GM18526 (cell line): ENCODE measurements at regions not wholly inside any gene's neighbourhood (a gene's known extent, or its start where the extent isn't known, plus 50 kb on each side); places are given as distances from the start of the nearest gene placed in this dataset.

ENCODE experiments used
- POLR2A ChIP-seq: IDR thresholded peaks from 3 replicates; pipeline ENCODE4 v1.6.1; 2011; ENCODE audit not compliant: insufficient read length; ENCODE audit errors: extremely low read depth

DNA sequence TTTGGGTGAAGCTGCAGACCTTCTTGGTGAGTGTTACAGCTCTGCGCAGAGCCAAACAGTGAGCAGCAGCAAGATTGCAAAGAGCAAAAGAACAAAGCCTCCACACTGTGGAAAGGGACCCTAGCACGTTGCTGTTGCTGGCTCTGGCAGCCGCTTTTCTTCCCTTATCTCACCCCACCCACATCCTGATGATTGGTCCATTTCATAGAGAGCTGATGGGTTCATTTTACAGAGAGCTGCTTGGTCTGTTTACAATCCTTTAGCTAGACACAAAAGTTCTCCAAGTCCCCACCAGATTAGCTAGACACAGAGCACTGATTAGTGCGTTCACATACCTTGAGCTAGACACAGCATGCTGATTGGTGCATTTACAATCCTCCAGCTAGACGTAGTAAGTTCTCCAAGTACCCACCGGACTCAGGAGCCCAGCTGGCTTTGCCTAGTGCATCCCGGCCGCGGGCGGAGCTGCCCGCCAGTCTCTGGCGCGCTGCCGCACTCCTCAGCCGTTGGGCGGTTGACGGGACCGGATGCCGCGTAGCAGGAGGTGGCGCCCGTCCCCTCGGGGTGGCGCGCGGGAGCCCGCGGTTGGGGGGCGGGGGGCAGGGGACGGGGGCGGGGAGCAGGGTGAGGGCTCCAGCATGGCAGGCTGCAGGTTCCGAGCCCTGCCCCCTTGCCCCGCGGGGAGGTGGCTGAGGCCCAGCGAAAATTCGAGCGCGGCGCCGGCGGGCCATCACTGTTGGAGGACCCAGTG is 201.4 kb upstream of the C1QTNF3 start:
- TF ChIP-seq POLR2A: peak; percentile 23

DNA sequence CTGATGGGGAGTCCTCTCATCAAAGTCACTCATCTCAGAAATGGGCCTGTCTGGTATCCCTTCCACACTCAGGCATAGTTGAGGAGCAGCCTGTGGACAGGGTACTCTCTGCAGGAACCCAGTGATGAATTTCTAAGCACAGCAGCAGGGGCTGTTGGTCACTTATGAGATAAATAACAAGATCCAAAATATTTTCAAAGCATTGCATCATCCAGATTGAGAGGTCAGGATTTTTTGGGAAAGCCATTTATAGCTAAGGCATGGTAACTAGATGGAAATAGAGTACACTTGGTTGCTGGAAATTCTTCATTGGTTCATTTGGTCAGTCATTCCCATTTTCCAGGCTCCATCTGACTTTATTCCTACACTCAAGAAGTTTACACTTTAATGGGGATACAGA is 246.8 kb upstream of the RAI14 start:
- no peak for TF ChIP-seq POLR2A

DNA sequence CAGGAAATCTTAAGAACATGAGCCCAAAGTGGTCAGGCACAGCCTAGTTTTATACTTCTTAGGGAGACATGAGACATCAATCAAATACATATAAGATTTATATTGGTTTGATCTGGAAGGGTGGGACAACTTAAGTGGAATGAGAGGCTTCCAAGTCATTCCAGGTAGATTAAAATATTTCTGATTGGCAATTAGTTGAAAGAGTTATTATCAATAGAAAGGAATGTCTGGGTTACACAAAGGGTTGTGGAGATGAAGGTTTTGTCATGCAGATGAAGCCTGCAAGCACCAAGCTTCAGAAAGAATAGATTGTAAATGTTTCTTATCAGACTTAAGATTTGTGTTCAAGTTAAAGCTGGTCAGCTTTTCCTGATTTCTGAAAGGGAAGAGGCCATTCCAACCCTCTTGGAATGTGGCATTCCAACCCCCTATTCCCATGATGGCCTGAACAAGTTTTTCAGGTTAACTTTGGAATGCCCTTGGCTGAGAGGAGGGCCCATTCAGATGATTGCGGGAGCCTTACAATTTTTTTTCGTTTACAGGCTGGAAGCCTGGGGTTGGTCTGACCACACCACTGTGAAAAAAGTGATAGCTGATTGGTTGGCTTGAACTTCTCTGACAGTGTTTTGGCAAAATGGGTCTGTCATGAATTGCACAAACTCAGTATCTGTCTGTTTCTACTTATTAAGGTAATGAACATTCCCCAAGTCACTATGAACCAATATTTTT is 245.6 kb upstream of the RAI14 start:
- no peak for TF ChIP-seq POLR2A

DNA sequence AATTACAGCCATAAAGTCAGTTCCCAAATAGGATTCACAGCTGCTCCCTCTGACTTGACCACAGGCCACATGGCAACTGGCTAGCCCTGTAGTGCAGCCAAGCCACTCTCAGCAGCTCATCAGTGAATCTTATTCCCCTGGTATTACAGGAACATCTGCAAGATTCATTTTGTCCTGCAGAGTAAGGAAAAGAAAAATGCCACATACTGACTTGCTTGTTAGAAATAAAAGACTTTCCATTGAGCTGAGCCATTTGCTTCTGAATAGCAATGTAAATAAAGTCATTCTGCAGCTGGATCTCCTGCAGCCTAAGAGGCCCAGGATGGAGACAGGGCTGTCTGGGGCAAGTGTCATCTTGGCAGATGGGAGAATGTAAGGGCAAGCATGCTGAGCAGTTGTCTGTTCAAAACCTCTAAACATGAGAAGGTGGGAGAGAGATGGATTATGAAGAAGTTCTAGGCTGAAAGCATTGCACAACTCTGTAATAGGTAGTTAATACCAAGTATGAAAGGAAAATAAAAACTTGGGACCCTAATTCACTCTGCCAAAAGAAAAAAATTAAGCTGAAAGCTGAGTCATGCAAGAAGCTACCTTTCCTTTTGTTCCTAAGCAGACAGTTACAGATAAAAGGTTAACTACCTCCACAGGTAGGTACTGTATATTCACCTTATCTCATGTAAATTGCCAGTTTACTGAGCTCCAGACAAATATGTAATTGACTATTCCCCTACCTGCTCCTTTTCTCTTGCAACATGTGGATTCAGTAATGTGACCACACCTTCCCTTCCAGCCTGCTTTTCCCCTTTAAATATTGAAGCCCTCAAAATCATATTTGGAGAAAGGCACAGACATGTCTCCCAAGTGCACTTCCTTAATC is 244.4 kb upstream of the RAI14 start:
- TF ChIP-seq POLR2A: no peak

DNA sequence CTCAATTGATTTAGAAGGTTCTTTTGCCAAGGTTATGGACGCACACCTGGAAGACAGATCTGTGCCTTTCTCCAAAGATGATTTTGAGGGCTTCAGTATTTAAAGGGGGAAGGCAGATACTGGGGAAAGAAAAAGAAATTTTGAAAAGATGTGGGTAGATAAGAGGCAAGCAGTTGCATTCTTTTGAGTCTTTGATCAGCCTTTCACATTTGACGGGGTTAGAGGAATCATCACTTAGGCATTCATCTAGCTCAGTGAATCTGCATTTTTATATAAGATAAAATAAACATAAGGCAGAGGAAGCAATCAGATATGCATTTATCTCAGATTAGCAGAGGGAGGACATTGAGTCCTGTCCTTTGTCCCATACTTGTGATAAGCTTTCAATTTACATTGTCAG is 243.4 kb upstream of the RAI14 start:
- TF ChIP-seq POLR2A: no peak

DNA sequence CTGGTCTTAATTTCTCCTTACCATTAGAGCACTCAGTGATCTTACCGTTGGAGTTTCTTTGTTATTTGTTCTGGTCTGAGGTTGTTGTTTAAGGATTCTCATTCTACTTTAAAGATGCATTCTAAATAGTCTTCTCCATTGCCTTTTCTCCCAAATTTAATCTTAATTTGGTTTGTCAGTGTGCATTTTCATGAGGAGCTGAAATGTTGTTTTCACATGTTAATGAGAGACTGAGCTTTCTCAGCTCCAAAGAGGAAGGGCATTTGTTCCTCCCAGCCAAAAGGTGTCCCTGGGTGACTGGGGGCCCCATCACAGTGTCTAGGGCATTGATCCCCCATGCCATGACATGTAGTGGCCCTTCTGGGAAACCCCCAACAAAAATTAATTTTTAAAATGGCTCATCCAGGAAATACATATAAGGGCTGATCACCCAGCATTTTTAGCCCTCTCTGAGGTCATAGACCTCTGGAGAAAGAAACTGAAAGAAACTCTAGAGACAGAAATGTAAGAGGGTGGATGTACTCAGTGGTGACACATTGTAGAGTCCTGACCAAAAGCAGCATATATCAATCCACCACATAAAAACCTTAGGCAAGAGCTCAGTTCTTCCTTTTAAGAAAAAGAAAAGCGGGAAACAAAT is 240.4 kb upstream of the RAI14 start:
- no peak for TF ChIP-seq POLR2A

DNA sequence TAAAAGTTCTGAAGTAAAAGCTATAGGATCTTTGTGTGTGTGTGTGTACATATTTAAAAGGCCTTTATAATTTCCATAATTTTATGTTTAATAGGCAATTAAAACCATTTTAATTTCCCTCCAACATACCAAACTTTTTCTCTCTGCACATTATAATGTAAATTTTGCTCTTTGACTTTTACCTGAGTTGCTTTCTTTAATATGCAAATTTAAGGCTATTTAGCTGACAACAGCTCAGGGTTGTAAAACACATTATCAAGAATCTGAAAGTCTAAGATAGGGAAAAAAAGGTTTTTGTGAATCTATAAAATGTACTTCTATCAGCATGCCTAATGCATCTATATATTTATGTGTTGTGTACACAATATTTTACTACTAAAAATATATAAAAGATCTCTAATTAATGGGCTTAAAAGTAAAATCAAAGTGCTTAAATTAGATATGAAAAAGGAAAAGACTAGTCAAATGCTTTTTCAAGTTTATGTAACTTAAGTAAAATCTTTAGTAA is 239.6 kb upstream of the RAI14 start:
- TF ChIP-seq POLR2A: no peak

DNA sequence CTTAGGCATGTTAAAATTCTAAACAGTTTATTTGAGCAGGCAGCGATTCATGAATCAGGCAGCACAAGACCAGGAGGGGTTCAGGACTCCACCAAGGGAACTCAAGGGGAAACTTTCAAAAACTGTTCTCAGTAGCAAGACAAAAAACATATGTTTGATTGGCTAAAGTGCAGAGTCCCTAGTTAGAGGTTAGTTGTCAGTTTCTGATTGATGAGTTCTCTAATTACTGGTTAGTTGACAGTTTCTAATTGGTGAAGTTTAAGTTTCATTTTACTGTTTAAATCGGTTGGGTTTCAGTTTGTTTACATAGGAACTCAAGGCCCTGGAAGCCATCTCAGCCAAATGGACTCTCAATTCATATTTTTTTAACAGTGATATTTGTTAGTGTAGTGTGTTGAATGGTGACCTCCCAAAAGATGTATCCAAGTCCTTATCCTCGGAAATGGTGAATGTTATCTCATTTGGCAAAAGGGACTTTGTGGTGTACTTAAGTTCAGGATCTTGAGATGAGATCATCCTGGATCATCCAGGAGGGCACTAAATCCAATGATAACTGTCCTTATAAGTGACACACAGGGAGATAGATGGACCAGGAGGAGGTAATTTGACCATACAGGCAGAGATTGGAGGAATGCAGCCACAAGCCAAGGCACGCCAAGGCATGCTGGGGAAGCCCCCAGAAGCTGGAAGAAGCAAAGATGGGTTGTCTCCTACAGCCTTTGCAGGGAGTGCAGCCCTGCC is 219.2 kb upstream of the RAI14 start:
- TF ChIP-seq POLR2A: no peak

DNA sequence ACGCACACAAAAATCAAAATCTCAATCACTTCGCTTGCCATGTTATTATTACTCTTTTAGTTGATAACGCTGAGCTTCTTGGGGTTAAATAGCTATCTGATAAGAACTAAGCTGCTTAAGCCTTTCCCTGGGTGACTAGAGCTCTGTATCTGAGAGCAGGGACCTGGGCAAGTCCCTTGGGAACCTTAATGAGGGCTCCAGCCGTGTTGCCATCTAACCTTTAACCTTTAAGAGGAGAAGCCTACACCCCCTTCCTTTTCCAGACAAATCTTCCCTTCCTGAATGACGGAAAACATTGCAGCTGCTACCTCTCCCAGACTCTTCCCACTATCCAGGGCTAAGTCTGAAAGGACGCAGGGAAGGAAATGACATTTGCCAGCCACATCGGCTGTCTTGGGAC is 216.5 kb upstream of the RAI14 start:
- TF ChIP-seq POLR2A: no peak

DNA sequence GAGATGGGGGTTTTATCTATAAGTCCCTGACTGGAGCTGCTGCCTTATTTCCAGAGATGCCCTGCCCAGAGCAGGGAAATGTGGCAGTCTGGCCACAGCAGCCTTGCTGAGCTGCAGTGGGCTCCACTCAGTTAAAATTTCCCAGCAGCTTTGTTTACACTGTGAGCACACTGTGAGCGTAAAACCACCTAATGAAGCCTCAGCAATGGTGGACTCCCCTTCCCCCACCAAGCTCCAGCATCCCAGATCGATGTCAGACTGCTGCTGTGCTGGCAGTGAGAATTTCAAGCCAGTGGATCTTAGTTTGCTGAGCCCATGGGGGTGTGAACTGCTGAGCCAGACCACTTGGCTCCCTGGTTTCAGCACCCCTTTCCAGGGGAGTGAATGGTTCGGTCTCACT is 208.7 kb upstream of the RAI14 start:
- no peak for TF ChIP-seq POLR2A

DNA sequence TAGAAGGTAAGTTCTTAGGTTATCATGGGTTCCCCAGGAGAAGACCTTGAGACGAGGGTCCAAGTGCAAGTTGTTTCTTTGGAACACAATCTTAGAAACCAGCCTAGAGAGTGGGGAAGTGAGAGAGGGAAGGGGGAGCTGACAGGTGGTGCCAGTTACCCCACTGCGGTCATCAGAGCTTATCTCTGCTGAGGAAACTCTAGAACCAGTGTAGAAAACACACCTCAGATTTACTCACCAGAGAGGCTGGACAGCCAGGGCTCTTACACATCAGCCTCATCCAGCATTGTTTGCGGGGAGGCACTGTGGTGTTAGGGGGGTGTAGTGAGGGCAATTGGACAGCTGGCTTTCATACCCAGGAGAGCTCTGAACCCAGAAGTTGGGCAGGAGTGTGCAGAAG is 206.5 kb upstream of the RAI14 start:
- TF ChIP-seq POLR2A: no peak

DNA sequence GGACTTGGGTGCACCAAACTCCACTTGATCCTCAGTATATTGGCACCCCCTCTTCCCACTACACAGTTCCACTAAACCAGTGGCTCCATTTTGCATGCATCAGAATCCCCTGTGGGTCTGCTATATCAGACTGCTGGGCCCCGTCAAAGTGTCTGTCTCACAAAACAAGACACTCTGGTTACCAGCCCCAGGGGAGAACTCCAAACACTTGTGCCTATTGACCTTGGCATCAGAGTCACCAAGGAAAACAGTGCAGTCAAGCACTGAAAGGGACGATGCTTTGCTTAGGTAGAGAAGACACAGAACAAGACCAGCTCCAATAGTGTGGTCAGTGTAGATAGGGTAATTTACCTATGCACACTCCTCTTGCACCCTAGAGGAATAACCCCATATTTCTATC is 205.8 kb upstream of the RAI14 start:
- TF ChIP-seq POLR2A: no peak

DNA sequence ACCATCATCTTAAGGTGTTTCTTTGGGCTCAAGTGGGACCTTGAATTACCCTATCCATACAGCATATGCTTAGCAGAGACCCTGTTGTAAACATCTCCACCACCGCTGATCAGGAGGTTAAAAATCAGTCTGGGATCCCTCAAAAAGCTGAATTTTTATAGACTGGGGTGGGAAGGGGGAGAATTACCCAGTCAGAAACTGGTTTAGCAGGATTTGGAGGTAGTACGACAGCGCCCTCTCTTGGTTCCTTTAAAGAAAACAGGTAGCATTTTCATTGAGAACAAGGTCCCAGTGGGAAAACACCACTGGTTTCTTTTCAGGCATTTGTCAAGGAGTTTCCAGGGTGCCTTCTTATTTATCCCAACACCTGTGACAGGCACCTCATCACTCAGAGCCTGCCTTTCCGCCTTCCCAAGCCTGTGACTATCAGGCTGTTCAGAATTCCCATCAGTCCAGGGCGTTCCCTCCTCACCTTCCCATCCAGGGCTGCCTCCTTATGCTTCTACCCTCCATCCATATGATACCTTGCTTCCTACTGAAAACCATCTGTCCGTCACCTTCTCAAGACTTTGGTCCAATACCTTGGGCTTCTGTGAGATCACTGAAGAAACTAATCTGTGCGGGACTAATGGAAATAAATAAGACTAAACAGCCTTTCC is 203.8 kb upstream of the RAI14 start:
- no peak for TF ChIP-seq POLR2A

DNA sequence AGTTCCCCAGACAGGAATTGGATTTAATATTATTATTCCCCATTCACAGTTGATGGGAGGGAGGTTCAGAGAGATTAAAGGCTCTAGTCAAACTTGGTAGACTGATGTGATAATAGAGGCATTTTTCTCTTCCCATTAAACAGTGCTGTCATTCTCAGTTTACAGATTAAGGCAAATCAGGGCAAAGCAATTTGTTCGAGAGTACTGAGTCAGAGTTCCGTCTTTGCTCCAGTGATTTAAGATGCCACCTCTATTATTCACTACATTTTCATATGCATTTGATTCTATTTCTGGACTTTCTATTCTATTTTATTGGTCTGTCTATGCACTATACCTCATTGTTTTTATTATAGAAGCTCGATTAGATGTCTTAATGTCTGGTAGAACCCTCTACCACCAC is 201.0 kb upstream of the RAI14 start:
- no peak for TF ChIP-seq POLR2A
